ENCODE measurements at regions not wholly inside any gene's neighbourhood (a gene's known extent, or its start where the extent isn't known, plus 50 kb on each side); places are given as distances from the start of the nearest gene placed in this dataset.

DNA sequence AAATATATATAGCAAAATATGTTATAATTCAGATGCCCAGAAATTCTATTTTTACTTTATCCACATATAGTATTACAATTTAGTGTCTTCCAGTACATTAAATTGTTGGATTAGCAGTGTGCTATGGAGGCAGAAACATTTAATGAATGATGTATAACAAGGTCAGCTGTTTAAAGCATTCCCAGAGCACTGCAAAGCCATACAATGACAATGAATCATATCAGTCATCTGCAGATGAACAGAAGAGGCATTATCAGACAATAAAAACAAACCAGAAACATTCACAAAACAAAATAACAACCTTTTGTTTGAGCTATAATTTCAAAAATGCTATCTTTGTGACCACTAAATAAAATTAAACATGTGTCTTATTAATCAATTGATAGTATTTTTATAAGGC, 524.2 kb downstream of the FAT4 start:
- TF ChIP-seq EZH2phosphoT487 (IDR thresholded peaks at IDR 0.05; ENCODE audit: insufficient read depth, low read depth) (no peak), EZH2 (IDR thresholded peaks at IDR 0.05; ENCODE audit: insufficient read depth, poor library complexity, severe bottlenecking) (no peak)

All from GM23248 (cell line).